ENCODE measurements at regions not wholly inside any gene's neighbourhood (a gene's known extent, or its start where the extent isn't known, plus 50 kb on each side); places are given as distances from the start of the nearest gene placed in this dataset.

GRCh38 chr14:94932589-94932988 lies 162.7 kb upstream of the GSC start:
- TF ChIP-seq CTCF (IDR thresholded peaks at IDR 0.05; ENCODE audit: low read depth, low read length), result no peak
- peaks cover 11% of the 10 kb centered on the region for H3K4me1 ChIP-seq (ENCODE audit: low read depth)
- no peak for DNase-seq (ENCODE audit: low read depth in 1 of 2, low spot score in 1 of 2)

GRCh38 chr14:94930690-94931089 lies 160.8 kb upstream of the GSC start:
- Histone ChIP-seq H3K4me1 (ENCODE audit: low read depth) (peaks cover 1% of the 10 kb centered on the region), H3K27ac (no peak overlapping the region), H3K27me3 (peaks cover 15% of the 10 kb centered on the region), H3K4me3 (no peak overlapping the region), H3K36me3 (no peaks in the 10 kb centered on the region), H3K9me3 (ENCODE audit: low read depth) (no peaks in the 10 kb centered on the region)
- no peak for TF ChIP-seq CTCF (IDR thresholded peaks at IDR 0.05; ENCODE audit: low read depth, low read length)
- no peak for DNase-seq (ENCODE audit: low read depth in 1 of 2, low spot score in 1 of 2)

More at GRCh38 chr14:94932589-94932988, 162.7 kb upstream of the GSC start:
- no peaks in the 10 kb centered on the region for H3K36me3 ChIP-seq
- no peak overlapping the region for H3K27ac ChIP-seq
- H3K27me3 ChIP-seq, result peaks cover 15% of the 10 kb centered on the region
- H3K9me3 ChIP-seq (ENCODE audit: low read depth), result no peaks in the 10 kb centered on the region
- no peak overlapping the region for H3K4me3 ChIP-seq

- TF ChIP-seq CTCF (IDR thresholded peaks at IDR 0.05; ENCODE audit: low read depth, low read length), result no peak
- no peaks in the 10 kb centered on the region for H3K4me1 ChIP-seq (ENCODE audit: low read depth)
- H3K36me3 ChIP-seq, result no peaks in the 10 kb centered on the region
- H3K27me3 ChIP-seq, result peaks cover 15% of the 10 kb centered on the region
- no peak overlapping the region for H3K4me3 ChIP-seq
- H3K9me3 ChIP-seq (ENCODE audit: low read depth), result no peaks in the 10 kb centered on the region
- no peak overlapping the region for H3K27ac ChIP-seq
- no peak for DNase-seq (ENCODE audit: low read depth in 1 of 2, low spot score in 1 of 2)
Measured at GRCh38 chr14:94929354-94929753, 159.4 kb upstream of the GSC start.

- H3K27me3 ChIP-seq, result no peaks in the 10 kb centered on the region
- no peak overlapping the region for H3K4me3 ChIP-seq
- H3K4me1 ChIP-seq (ENCODE audit: low read depth), result no peaks in the 10 kb centered on the region
- H3K27ac ChIP-seq, result no peak overlapping the region
- no peak for DNase-seq (ENCODE audit: low read depth in 1 of 2, low spot score in 1 of 2)
- H3K36me3 ChIP-seq, result no peaks in the 10 kb centered on the region
- TF ChIP-seq CTCF (IDR thresholded peaks at IDR 0.05; ENCODE audit: low read depth, low read length), result no peak
- H3K9me3 ChIP-seq (ENCODE audit: low read depth), result no peaks in the 10 kb centered on the region
Measured at GRCh38 chr14:94926176-94926575, 156.3 kb upstream of the GSC start.

GRCh38 chr14:94925416-94926173 lies 155.7 kb upstream of the GSC start:
- Histone ChIP-seq H3K27ac (no peak overlapping the region), H3K36me3 (no peaks in the 10 kb centered on the region), H3K4me3 (no peak overlapping the region), H3K27me3 (no peaks in the 10 kb centered on the region), H3K4me1 (ENCODE audit: low read depth) (no peaks in the 10 kb centered on the region), H3K9me3 (ENCODE audit: low read depth) (no peaks in the 10 kb centered on the region)
- no peak for DNase-seq (ENCODE audit: low read depth in 1 of 2, low spot score in 1 of 2)
- TF ChIP-seq CTCF (IDR thresholded peaks at IDR 0.05; ENCODE audit: low read depth, low read length), result no peak

Measured in cardiac muscle cell (in vitro differentiated cells and primary cell).